ENCODE measurements at regions not wholly inside any gene's neighbourhood (a gene's known extent, or its start where the extent isn't known, plus 50 kb on each side); places are given as distances from the start of the nearest gene placed in this dataset.

- H3K27me3 ChIP-seq (ENCODE audit: control insufficient read depth, insufficient read depth, low read length), result no peaks in the 10 kb centered on the region
- H3K9ac ChIP-seq (ENCODE audit: low read depth, low read length), result no peak overlapping the region
- peaks cover 75% of the 10 kb centered on the region for H3K36me3 ChIP-seq (ENCODE audit: control insufficient read depth, insufficient read depth, low read length)
- no peaks in the 10 kb centered on the region for H3K4me1 ChIP-seq (ENCODE audit: control insufficient read depth, insufficient read depth, low read length)
- H3K4me3 ChIP-seq (ENCODE audit: low read depth, low read length), result no peak overlapping the region
- no peaks in the 10 kb centered on the region for H3K9me3 ChIP-seq (ENCODE audit: control insufficient read depth, insufficient read depth, low read length)
Observed at GRCh38 chr19:5220361-5220760, 120.3 kb downstream of the PTPRS start.

DNA sequence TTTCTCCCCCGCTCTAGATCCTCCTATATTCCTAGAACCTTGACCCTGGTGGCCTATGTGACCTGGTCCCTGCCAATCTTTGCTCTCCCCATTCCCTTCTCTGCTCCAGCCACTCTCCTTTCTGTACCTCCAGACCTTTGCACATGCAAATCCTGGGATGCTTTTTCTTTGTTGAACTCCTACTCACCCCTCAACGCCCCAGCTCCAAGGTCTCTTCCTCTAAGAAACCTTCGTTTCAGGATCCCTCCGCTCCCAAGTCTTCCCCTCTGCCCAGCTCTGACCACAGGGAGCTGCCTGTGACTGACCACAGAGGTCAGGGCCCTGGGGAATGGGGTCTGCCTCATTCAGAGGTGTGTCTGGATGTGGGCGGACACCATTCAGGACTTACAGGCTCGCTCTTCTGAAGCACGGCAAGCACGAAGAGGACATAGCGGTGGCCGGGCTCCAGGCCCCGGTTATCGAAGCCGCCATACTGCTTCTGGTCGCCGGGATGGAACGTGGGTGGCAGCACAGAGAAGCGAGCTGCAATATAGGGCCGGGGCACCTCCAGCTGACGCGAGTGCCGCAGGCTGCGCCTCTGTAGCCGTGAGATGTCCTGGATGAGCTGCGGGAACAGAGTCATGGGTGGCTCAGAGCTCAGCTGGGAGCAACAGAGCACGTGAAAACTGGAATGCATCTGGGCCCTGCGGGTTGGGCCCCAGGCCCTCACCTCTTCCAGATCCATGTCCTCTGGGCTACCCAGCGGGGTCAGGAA is 120.9 kb downstream of the PTPRS start:
- Histone ChIP-seq H3K4me1 (ENCODE audit: control insufficient read depth, insufficient read depth, low read length) (no peaks in the 10 kb centered on the region), H3K9me3 (ENCODE audit: control insufficient read depth, insufficient read depth, low read length) (no peaks in the 10 kb centered on the region), H3K4me3 (ENCODE audit: low read depth, low read length) (no peak overlapping the region), H3K27me3 (ENCODE audit: control insufficient read depth, insufficient read depth, low read length) (no peaks in the 10 kb centered on the region), H3K9ac (ENCODE audit: low read depth, low read length) (no peak overlapping the region), H3K36me3 (ENCODE audit: control insufficient read depth, insufficient read depth, low read length) (peaks cover 81% of the 10 kb centered on the region)

DNA sequence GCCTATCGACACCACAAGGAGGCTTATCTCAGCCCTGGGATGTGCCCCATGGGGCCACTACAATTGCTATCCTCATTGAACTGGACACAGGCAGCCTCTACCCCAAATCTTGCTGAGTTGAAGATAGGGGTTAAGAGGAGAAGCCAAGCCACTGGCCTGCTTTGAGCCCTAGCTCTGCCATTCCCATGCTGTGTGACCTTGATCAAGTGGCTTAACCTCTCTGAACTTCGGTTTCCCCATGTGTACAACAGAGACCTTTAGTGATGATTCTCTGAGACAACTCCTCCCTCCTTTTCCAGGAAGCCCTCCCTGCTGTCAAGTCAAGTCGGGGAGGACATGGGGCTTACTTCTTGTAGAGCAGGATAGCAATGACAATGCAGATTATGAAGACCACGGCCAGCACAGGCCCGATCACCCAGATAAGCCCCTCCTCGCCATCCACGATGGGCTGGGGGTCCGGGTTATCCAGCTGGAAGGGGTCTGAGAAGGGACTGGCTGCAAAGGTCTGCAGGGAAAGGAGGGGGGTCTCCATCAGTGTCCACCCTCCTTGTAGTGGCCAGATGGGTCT is 121.6 kb downstream of the PTPRS start:
- no peaks in the 10 kb centered on the region for H3K27me3 ChIP-seq (ENCODE audit: control insufficient read depth, insufficient read depth, low read length)
- H3K36me3 ChIP-seq (ENCODE audit: control insufficient read depth, insufficient read depth, low read length), result peaks cover 87% of the 10 kb centered on the region
- no peak overlapping the region for H3K9ac ChIP-seq (ENCODE audit: low read depth, low read length)
- no peak overlapping the region for H3K4me3 ChIP-seq (ENCODE audit: low read depth, low read length)
- H3K4me1 ChIP-seq (ENCODE audit: control insufficient read depth, insufficient read depth, low read length), result no peaks in the 10 kb centered on the region
- no peaks in the 10 kb centered on the region for H3K9me3 ChIP-seq (ENCODE audit: control insufficient read depth, insufficient read depth, low read length)

- Histone ChIP-seq H3K4me3 (ENCODE audit: low read depth, low read length) (no peak overlapping the region), H3K4me1 (ENCODE audit: control insufficient read depth, insufficient read depth, low read length) (no peaks in the 10 kb centered on the region), H3K9me3 (ENCODE audit: control insufficient read depth, insufficient read depth, low read length) (no peaks in the 10 kb centered on the region), H3K36me3 (ENCODE audit: control insufficient read depth, insufficient read depth, low read length) (peaks cover 94% of the 10 kb centered on the region), H3K27me3 (ENCODE audit: control insufficient read depth, insufficient read depth, low read length) (no peaks in the 10 kb centered on the region), H3K9ac (ENCODE audit: low read depth, low read length) (no peak overlapping the region)
Observed at GRCh38 chr19:5218255-5218855, 122.3 kb downstream of the PTPRS start.

- no peaks in the 10 kb centered on the region for H3K4me1 ChIP-seq (ENCODE audit: control insufficient read depth, insufficient read depth, low read length)
- no peaks in the 10 kb centered on the region for H3K27me3 ChIP-seq (ENCODE audit: control insufficient read depth, insufficient read depth, low read length)
- H3K9me3 ChIP-seq (ENCODE audit: control insufficient read depth, insufficient read depth, low read length), result no peaks in the 10 kb centered on the region
- no peak overlapping the region for H3K9ac ChIP-seq (ENCODE audit: low read depth, low read length)
- H3K36me3 ChIP-seq (ENCODE audit: control insufficient read depth, insufficient read depth, low read length), result peaks cover 94% of the 10 kb centered on the region
- H3K4me3 ChIP-seq (ENCODE audit: low read depth, low read length), result no peak overlapping the region
Observed at GRCh38 chr19:5217171-5217570, 123.4 kb downstream of the PTPRS start.

GRCh38 chr19:5216141-5216847 is 124.3 kb downstream of the PTPRS start:
- H3K9ac ChIP-seq (ENCODE audit: low read depth, low read length), result no peak overlapping the region
- peaks cover 95% of the 10 kb centered on the region for H3K36me3 ChIP-seq (ENCODE audit: control insufficient read depth, insufficient read depth, low read length)
- H3K4me3 ChIP-seq (ENCODE audit: low read depth, low read length), result no peak overlapping the region
- no peaks in the 10 kb centered on the region for H3K4me1 ChIP-seq (ENCODE audit: control insufficient read depth, insufficient read depth, low read length)
- no peaks in the 10 kb centered on the region for H3K9me3 ChIP-seq (ENCODE audit: control insufficient read depth, insufficient read depth, low read length)
- no peaks in the 10 kb centered on the region for H3K27me3 ChIP-seq (ENCODE audit: control insufficient read depth, insufficient read depth, low read length)

GRCh38 chr19:5215431-5215830 is 125.2 kb downstream of the PTPRS start:
- H3K4me3 ChIP-seq (ENCODE audit: low read depth, low read length), result no peak overlapping the region

GRCh38 chr19:5214902-5215301 is 125.7 kb downstream of the PTPRS start:
- Histone ChIP-seq H3K4me3 (ENCODE audit: low read depth, low read length) (no peak overlapping the region), H3K9me3 (ENCODE audit: control insufficient read depth, insufficient read depth, low read length) (no peaks in the 10 kb centered on the region), H3K36me3 (ENCODE audit: control insufficient read depth, insufficient read depth, low read length) (peaks cover 95% of the 10 kb centered on the region), H3K4me1 (ENCODE audit: control insufficient read depth, insufficient read depth, low read length) (no peaks in the 10 kb centered on the region), H3K9ac (ENCODE audit: low read depth, low read length) (no peak overlapping the region), H3K27me3 (ENCODE audit: control insufficient read depth, insufficient read depth, low read length) (no peaks in the 10 kb centered on the region)

More at GRCh38 chr19:5215431-5215830, 125.2 kb downstream of the PTPRS start:
- Histone ChIP-seq H3K27me3 (ENCODE audit: control insufficient read depth, insufficient read depth, low read length) (no peaks in the 10 kb centered on the region), H3K4me1 (ENCODE audit: control insufficient read depth, insufficient read depth, low read length) (no peaks in the 10 kb centered on the region), H3K9ac (ENCODE audit: low read depth, low read length) (no peak overlapping the region), H3K9me3 (ENCODE audit: control insufficient read depth, insufficient read depth, low read length) (no peaks in the 10 kb centered on the region), H3K36me3 (ENCODE audit: control insufficient read depth, insufficient read depth, low read length) (peaks cover 95% of the 10 kb centered on the region)

DNA sequence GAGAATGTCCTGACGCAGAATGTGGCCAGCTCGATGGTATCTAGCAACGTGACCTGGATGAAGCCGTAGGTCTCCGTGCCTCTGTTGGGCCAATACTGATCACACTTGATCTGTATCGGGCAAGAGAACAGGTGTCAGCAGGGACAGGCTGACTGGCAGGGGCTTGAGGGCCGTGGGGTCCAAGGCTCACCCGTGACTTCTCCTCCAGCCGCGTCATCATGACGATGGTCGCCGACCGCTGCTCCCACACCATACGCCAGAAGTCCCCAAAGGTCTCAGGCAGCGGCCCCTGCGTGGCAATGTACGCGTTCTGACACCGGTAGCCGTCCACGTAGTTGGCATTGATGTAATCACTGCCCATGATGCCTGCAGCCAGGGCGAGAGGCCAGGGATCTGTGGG is 126.2 kb downstream of the PTPRS start:
- Histone ChIP-seq H3K4me3 (ENCODE audit: low read depth, low read length) (no peak overlapping the region), H3K9ac (ENCODE audit: low read depth, low read length) (no peak overlapping the region), H3K27me3 (ENCODE audit: control insufficient read depth, insufficient read depth, low read length) (no peaks in the 10 kb centered on the region), H3K36me3 (ENCODE audit: control insufficient read depth, insufficient read depth, low read length) (peaks cover 91% of the 10 kb centered on the region), H3K9me3 (ENCODE audit: control insufficient read depth, insufficient read depth, low read length) (no peaks in the 10 kb centered on the region), H3K4me1 (ENCODE audit: control insufficient read depth, insufficient read depth, low read length) (no peaks in the 10 kb centered on the region)

DNA sequence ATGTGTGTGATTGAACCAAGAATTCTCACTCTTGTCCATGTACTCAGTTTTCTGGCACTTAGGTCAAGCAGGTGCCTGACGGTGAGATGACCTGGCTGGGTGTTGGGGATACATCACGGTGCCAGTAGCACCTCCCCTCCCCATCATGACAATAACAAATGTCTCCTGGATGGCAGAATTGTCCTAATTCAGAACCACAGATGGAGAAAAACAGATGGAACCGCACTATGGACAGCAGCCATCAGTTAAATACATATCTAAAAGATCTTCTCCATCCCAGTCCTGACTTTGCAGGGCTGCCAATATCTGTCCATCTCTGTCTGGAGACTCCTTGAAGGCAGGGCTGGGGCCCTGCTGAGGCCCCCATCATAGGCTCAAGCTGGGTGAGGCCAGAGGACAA is 126.9 kb downstream of the PTPRS start:
- Histone ChIP-seq H3K9me3 (ENCODE audit: control insufficient read depth, insufficient read depth, low read length) (no peaks in the 10 kb centered on the region), H3K9ac (ENCODE audit: low read depth, low read length) (no peak overlapping the region), H3K36me3 (ENCODE audit: control insufficient read depth, insufficient read depth, low read length) (peaks cover 84% of the 10 kb centered on the region), H3K27me3 (ENCODE audit: control insufficient read depth, insufficient read depth, low read length) (no peaks in the 10 kb centered on the region), H3K4me3 (ENCODE audit: low read depth, low read length) (no peak overlapping the region), H3K4me1 (ENCODE audit: control insufficient read depth, insufficient read depth, low read length) (no peaks in the 10 kb centered on the region)

DNA sequence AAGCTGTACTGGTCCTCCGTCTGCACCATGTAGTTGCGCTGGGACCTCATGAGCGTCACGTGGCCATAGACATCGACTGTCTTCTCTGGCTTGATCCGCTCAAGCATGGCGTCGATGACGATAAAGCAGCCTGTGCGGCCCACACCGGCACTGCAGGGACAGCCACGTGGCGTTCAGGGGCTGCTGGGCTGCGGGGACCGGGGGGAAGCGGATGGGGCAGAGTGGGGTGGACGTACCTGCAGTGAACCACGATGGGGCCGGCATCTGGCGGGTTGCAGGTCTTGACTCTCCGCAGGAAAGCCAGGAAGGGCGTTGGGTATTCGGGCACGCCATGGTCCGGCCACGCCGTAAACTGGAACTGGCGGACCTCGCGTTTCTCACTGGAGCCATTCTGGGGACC is 128.5 kb downstream of the PTPRS start:
- Histone ChIP-seq H3K4me1 (ENCODE audit: control insufficient read depth, insufficient read depth, low read length) (no peaks in the 10 kb centered on the region), H3K9ac (ENCODE audit: low read depth, low read length) (no peak overlapping the region), H3K27me3 (ENCODE audit: control insufficient read depth, insufficient read depth, low read length) (no peaks in the 10 kb centered on the region), H3K36me3 (ENCODE audit: control insufficient read depth, insufficient read depth, low read length) (peaks cover 78% of the 10 kb centered on the region), H3K9me3 (ENCODE audit: control insufficient read depth, insufficient read depth, low read length) (no peaks in the 10 kb centered on the region), H3K4me3 (ENCODE audit: low read depth, low read length) (no peak overlapping the region)
